ENCODE measurements at regions not wholly inside any gene's neighbourhood (a gene's known extent, or its start where the extent isn't known, plus 50 kb on each side); places are given as distances from the start of the nearest gene placed in this dataset.

- Histone ChIP-seq H3K9me3 (no peaks in the 10 kb centered on the region), H3K36me3 (no peaks in the 10 kb centered on the region), H3K4me1 (peaks cover 11 to 48% (median 22%) of the 10 kb centered on the region in 3 donors), H3K4me3 (no peak overlapping the region), H3K27ac (peak overlapping the region in 3 of 4 donors; percentile 96 to 98 (median 97)), H3K27me3 (no peaks in the 10 kb centered on the region)
- TF ChIP-seq POLR2A (IDR thresholded peaks at IDR 0.05), result no peak
- no peak for TF ChIP-seq EP300 (IDR thresholded peaks at IDR 0.05)
- TF ChIP-seq POLR2AphosphoS5 (IDR thresholded peaks at IDR 0.05), result no peak
- TF ChIP-seq CTCF (IDR thresholded peaks at IDR 0.05), result no peak
- WGBS, 2 donors (ENCODE audit: low coverage in 1 of 2), result 58 to 78% methylated on average over 2 to 6 of the region's 6 CpGs
- no peak for ATAC-seq
These were observed 97.1 kb upstream of the PTPN1 start for GRCh38 chr20:50413088-50413500.

DNA sequence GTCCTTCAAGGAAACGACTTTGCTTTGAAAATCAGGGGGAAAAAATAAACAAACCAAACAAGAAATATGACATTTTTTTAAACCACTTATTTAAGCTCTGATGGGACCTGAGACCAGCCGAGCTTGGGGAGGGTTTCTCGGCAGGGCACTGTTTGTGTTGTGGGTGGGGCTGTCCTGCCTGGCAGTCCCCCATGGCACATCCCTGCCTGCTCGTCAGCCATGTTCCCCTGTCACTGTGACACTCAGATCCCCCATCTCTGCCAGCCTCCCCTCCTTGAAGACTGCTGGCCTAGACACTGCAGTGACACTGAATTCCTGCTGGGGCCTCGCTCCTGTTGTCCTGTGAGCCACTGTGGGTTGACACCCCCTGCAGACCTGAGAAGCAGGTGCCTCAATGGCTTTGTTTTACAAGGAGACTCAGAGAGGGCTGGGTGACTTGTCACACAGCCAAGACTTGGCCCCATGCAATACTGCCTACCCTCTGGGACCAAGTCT is 95.1 kb upstream of the PTPN1 start:
- Histone ChIP-seq H3K4me1 (peaks cover 11 to 51% (median 22%) of the 10 kb centered on the region in 3 donors), H3K36me3 (no peaks in the 10 kb centered on the region), H3K4me3 (no peak overlapping the region), H3K9me3 (no peaks in the 10 kb centered on the region), H3K27me3 (no peaks in the 10 kb centered on the region), H3K27ac (peak overlapping the region; percentile 96 to 98 (median 97))
- ATAC-seq, result no peak
- WGBS, 2 donors (ENCODE audit: low coverage in 1 of 2), result 25 to 45% methylated on average over 4 of the region's 5 CpGs
- no peak for TF ChIP-seq POLR2A (IDR thresholded peaks at IDR 0.05)
- TF ChIP-seq CTCF (IDR thresholded peaks at IDR 0.05), result peak in 2 of 4 experiments; percentile 11 to 21

GRCh38 chr20:50415516-50416268 is 94.5 kb upstream of the PTPN1 start:
- Histone ChIP-seq H3K27ac (peak overlapping the region; percentile 96 to 98 (median 97)), H3K27me3 (no peaks in the 10 kb centered on the region), H3K9me3 (no peaks in the 10 kb centered on the region), H3K4me3 (peak overlapping the region in 1 of 2 donors; percentile 30), H3K36me3 (no peaks in the 10 kb centered on the region), H3K4me1 (peaks cover 11 to 51% (median 22%) of the 10 kb centered on the region in 3 donors)
- WGBS, 2 donors (ENCODE audit: low coverage in 1 of 2), result 19 to 71% methylated on average over 1 to 8 of the region's 25 CpGs
- TF ChIP-seq EP300 (IDR thresholded peaks at IDR 0.05), result peak; percentile 100
- TF ChIP-seq POLR2A (IDR thresholded peaks at IDR 0.05), result peak; percentile 54 to 63
- TF ChIP-seq CTCF (IDR thresholded peaks at IDR 0.05), result peak in 1 of 4 experiments; percentile 1
- TF ChIP-seq POLR2AphosphoS5 (IDR thresholded peaks at IDR 0.05), result peak; percentile 100
- peak; percentile 97 for ATAC-seq

DNA sequence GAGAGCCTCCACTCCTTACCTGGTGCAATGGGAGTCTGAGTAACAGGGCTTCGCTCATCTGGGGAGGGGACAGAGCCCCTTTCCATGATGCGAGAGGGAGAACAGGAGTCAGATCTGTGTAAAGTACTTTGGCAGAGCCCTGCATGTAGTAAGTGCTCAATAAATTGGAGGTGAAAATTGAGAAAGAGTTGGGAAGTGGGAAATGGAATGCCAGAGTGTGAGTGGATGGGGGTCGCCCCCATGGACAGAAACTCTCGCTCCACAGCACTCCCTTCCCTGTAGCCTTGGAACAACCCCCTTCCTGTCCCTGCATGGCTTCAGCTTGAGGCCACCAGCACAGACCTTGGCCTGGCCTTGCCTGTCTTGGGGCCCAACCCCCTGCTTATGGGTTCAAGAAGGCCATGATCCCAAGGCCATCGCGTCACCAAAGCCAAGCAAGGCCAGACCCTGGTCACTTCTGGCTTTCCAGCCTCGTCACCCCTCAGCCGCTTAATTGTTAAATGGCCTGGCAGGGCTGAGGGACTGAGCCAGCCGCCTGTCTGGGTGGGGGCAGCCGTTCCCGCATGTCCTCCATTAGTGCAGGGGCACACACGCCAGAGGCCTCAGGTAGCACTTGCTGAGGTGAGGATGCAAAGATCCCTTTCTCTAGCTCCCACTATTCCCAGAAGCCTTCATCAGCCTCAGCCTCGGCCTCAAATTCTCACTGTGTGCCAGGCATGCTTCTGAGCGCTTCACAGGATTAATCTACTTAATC is 93.7 kb upstream of the PTPN1 start:
- Histone ChIP-seq H3K27ac (peak overlapping the region; percentile 96 to 98 (median 96)), H3K4me1 (peaks cover 11 to 51% (median 22%) of the 10 kb centered on the region in 3 donors), H3K4me3 (peak overlapping the region in 1 of 2 donors; percentile 30), H3K27me3 (no peaks in the 10 kb centered on the region), H3K36me3 (no peaks in the 10 kb centered on the region), H3K9me3 (no peaks in the 10 kb centered on the region)
- WGBS, 2 donors (ENCODE audit: low coverage in 1 of 2), result 46 to 70% methylated on average over 6 to 7 of the region's 14 CpGs
- TF ChIP-seq EP300 (IDR thresholded peaks at IDR 0.05), result no peak
- TF ChIP-seq POLR2A (IDR thresholded peaks at IDR 0.05), result no peak
- TF ChIP-seq POLR2AphosphoS5 (IDR thresholded peaks at IDR 0.05), result no peak
- TF ChIP-seq CTCF (IDR thresholded peaks at IDR 0.05), result no peak
- no peak for ATAC-seq

Data from gastroesophageal sphincter (tissue), 4 donors.